DMS 273 (cell line): ENCODE measurements at regions not wholly inside any gene's neighbourhood (a gene's known extent, or its start where the extent isn't known, plus 50 kb on each side); places are given as distances from the start of the nearest gene placed in this dataset.

Experiments used
- DNase-seq: peaks from one replicate; lab custom pipeline; 2025; ENCODE audit not compliant: unreplicated experiment; lab: John Stamatoyannopoulos, UW

DNA sequence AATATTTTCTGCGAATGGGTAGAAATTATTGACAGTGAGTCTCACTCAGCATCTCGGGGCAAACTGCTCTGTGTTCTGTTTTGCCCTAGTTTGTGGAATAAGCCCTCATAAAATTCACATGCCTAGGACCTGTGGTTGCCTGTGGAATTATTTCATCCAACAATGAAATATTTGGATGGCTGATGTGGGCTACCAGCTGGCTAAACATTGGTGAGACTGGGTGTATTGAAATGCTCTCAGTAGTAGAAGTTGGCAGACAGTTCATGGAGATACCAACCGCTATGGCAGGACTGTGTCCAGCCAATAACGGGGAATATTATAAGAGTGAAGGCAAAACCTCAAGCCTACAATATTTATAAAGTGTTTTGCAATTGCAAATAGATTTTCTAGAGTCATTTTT, 344.1 kb upstream of the RPS23 start:
- no peak for DNase-seq

DNA sequence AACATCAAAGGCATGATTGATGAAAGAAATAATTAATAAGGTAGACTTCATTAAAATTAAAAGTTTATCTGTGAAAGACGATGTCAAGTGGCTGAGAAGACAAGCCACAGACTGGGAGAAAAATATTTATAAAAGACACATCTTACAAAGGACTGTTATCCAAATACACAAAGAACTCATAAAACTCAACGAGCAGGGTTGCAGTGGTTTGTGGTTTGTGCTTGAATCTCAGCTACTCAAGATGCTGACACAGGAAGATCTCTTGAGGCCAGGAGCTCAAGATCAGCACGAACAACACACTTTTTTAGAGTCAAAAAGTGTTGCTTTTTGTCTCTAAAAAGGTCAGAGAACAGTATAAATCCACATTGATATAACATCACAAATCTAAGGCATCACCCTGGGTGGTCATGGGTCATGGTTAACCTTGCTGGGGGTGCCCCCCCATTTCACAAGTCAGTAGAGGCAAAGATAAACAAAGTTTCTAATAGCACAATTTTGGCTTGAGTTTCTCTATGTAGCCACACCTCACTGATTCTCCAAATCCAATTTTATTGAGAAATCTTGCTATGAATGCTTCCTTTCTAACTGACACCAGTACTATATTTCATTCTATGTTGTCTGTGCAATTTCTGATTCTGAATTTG, 342.9 kb upstream of the RPS23 start:
- DNase-seq = no peak

DNA sequence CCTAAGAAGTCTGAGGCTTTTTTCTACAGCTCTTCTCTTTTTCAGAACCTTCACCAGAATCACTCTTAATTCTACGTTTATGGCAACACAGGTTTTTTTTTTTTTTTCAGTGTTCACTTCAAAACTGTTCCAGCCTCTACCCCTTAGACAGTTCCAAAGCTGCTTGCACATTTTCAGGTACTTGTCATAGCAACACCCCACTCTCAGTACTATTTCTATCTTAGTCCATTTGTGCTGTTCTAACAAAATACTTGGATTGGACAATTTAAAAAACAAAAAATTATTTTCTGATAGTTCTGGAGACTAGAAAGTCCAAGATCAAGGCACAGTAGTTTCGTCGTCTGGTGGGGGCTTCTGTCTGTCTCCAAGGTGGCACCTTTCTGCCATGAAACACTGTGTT, 340.9 kb upstream of the RPS23 start:
- no peak for DNase-seq

DNA sequence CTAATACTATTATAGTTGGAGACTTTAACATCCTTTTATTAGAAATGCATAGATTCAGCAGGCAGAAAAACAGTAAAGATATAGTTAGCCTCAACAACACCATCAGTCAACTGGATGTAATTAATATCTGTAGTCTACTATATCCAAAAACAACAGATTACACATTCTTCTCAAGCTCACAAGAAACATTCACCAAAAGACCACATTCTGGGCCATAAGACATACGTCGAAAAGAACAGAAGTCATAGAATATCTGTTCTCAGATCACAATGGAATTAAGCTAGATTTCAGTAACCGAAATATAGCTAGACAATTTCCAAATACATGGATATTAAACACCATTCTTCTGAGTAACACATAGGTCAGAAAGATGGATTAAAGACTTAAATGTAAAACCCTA, 336.6 kb upstream of the RPS23 start:
- no peak for DNase-seq

DNA sequence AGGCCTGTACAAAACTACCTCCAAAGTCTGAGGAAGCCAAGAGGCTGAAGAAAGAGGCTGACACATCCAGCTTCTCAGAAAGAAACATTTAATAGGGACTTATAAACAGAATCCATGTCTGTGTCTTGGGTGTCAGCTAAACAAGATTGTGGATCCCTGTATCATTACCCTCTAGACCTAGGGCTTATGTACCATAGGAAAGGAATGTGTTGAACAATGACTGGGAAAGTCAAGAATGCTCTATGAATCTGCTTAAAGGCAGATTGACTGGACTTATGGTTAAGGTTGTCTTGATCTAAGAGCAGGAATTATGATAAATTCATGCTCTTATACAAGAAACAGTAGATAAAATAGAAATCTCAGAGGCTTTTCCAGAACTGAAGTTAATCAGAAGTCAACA, 335.7 kb upstream of the RPS23 start:
- no peak for DNase-seq

DNA sequence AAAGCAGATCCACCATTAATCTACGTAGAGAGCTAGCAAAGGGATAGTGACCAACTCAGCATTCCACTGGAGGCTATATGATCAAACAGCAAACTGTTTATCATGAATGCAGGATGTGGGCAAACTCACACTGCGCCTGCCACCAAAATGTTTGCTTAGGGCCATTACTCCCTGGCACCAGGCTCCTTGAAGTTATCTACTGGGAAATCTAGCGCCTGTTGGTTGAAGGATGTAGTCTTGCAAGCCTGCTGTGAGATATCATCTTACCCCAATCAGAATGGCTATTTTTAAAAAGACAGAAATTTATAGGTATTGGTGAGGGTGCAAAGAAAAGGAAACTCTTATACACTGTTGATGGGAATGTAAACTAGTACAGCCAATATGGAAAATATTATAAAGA, 332.5 kb upstream of the RPS23 start:
- DNase-seq = no peak

DNA sequence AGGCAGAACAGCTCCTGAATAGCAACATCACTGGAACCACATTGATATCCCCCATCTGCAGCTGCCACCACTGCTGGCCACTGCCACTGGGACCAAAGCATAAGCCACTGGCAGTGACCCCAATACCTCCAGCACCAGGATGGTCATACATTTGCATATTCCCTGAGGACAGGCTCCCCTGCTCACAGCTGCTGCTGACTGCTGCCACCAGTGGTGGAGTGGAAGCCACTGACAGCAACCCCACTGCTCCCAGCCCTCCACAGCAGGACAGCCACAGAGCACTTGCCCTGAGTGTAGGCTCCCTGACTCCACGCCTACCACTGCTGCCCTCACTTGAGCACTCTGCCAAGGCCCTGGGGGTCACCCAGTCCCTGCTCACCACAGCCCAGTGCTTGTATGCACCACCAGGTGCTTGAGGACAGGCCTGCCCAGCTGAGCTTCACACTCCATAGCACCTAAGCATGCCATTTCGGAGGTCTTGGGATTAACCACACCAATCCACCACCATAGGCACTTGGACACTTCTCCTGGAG, 327.4 kb upstream of the RPS23 start:
- DNase-seq = no peak

DNA sequence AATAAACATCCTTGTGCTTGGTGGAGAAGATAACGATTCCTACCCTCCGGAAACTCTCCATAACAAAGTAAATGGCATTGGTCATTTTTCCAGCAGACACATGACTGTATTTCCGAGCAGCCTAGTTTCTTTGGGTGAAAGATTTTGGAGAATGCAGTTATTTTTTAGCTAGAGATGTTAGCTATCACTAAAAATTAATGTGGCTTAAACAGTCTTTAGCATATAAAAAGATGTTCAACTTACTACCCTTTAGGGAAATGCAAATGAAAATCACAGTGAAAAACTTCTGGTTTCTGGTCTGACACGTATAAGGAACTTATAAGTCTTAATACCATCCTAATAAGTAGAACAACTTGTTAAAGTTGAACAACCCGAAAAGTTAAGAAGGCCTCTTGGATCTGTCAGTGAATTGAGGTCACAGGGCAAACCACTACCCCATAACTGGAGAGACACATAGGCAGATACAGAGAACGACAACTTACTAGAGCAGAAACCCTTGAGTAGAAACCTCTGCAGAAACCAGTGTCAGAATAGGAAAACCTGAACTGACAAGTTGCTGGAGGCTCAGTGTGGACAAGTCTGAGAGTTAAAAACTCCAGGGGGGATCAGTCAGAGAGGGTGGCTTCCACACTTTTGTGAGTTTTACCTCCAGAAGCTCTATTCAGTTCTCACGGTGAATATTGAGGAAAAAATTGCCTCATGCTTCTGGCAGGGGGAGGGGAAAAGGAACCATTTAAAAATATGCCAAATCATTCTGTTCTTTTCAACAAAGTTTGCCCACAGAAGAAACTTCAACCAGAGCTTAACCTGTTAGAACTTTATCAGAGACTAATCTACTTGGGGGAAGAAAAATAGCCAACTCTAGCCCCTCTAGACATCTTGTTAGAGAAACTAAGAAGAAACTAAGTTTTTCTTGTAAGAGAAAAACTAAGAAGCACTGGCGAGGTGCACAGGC, 325.2 kb upstream of the RPS23 start:
- no peak for DNase-seq

DNA sequence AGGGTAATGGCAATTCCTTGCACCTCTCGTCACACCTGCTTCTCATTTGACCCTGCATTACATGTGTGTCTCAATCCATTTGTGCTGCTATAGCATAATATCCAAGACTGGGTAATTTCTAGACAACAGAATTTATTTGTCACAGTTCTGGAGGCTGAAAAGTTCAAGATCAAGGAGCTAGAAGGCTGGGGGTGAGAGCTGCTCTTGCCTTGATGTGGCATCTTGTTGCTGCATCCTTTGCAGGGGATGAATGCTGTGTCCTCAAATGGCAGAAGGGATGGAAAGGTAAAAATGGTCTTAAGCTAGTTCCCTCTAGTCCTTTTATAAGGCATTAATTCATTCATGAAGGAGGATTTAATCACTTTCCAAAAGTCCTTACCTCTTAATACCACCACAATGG, 323.7 kb upstream of the RPS23 start:
- no peak for DNase-seq

DNA sequence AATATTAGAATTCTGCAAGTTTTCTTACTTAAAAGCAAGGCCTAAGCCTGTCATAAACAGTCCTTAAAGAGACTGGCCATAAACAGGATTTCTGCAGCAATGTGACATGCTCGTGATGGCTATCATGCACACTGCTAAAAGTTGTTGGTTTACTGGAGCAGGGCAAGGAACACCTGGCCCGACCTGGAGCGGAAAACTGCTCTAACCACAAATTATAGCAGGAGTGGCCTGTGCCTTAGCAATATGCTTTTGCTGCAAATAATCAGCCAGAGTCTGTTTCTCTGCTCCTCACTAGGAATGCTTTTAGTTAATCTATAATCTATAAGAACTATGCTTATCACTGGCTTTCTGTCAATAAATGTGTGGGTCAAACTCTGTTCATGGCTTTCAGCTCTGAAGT, 322.9 kb upstream of the RPS23 start:
- no peak for DNase-seq

DNA sequence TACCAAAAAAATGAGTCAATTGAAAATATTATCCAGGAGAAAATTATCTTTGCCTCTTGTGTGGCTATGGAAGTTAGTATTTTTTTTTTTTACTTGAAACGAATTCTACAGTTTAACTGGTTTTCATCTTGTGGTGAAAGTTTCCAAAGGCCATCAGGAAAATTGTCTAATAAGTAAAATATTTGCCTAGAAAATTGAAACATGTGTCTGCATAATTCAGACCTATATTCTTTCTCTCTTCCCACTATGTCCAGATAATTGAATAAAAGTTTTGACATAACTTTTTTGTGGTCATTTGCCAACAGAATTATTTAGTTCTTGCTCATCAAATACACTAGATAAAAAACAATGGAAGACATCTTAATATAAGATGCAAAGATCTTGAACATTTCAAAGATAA, 321.5 kb upstream of the RPS23 start:
- DNase-seq = no peak

DNA sequence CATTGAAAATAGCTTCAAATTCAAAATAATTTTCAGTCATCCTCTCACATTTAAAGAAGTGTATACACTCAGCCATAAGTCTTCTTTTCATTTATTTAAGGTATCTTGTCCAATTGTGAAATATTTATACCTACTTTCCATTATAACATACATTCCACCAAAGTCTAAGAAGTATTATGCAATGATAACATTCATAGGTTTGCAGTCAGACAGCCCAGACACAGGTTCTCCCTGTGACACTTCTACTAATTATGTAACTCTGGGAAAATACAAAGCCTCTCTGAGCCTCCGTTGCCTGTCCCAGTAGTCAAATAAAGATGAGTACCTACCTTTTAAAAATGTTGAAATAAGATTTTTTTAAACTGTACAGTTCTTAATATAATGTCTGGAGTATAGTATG, 320.9 kb upstream of the RPS23 start:
- DNase-seq = no peak

DNA sequence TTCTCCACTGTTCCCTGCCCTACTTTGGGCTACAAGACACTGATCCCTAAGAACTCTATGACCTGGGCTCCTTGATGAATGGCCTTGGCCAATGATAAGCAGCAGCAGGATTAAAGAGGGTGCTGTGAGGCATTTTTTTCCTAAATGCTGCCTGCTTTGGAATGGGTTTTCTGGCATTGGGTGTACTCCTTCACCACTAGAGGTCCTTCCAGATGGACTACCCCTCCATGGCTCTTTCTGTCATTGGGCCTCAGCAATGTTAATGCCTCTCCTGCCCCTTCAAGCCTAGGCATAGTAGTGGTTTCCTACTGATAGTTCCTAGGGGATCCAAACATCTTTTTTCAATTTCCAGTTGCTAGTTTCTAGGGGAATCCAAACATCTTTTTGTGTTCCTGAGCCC, 319.3 kb upstream of the RPS23 start:
- peak; percentile 10 for DNase-seq

DNA sequence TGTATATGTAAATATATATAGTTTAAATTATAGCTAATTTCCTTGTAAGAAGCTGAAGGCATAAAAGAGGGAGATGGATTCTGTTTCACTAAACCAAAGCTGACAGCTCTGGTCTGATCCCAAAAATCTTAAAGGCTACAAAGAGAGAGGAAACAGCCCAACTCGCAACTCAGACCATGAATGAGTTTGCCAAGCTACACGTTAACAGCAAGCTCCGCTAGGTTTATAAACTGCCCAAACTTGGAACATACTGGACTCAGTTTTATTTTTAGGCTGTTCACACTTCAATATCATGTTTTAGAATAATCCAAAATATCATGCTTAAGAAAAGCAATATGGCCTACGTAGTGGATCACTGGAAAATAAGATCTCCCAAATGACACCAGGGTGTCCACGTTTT, 318.3 kb upstream of the RPS23 start:
- DNase-seq = no peak

DNA sequence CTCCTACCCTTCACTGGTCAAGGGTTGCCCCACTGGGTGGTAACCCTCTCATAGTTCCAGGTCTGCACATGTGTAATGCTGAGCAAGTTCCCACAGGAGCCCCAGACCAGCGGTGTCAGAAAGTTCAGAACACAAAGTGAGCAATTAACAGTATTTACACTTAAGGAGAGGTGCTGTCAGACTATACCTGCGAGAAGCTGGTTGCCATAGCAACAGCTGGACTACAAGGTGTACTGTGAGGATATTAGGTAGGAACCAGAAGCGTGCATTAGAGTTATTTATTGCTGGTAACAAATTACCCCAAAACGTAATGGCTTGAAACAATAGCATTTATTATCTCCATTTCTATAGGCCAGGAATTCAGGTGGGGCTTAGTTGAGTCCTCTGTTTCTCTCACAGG, 317.0 kb upstream of the RPS23 start:
- DNase-seq = no peak

DNA sequence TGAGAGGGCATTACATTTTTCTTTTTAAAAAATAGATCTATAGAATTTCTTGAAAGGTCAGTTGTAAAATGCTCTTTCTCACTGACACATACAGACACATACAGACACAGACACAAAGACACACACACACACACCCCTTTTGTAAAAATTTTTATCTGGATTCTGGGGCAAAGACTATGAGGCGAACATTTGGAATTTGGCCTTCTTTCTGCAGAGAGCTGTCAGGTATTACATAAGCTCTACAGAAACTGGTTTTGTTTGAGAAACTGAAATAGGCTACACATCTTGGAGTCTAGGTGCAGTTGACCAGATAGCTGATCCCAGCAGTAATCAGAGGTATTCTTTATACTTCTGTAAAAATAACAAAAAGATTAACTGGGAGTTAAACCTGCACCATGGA, 315.9 kb upstream of the RPS23 start:
- no peak for DNase-seq

DNA sequence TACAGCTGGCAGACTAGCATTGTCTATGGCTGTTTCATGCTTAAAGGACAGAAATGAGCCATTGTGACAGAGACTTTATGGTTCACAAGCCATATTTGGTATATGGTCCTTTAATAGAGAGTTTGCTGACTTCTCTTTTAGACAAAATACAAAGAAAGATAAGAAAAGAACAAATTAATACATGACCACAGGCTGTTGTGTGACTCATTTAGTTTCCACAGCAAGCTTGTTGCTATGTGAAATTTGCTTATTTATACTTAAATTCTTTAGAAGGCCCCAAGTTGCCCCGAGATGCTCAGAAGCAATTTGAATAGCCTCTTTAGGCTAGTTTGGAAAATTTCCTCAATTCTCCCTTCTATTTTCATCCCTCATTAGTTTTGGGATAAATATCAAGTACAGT, 315.3 kb upstream of the RPS23 start:
- DNase-seq = no peak

DNA sequence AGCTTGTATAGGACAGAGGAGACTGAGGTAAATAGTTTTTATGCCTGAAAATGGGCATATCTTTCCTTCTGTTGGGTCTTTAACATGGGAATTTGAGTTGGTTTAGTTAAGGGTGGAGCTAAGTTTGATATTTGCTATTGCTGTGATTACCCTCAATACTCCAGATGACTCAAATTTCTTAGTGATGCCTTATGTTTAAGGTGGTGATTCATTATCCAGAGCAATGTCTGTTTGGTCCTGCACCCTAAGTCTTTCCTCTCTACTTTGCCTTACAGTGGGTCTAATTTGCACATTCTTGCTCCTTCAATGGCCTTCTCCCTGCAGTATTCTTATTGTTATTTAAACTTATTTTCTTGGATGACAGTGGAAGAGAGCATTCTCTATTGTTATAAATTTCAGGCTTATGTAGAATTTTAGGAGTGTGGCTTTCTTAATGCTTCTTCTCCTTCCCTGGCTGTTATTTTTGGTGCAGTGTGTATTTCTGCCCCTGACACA, 312.9 kb upstream of the RPS23 start:
- DNase-seq = no peak

DNA sequence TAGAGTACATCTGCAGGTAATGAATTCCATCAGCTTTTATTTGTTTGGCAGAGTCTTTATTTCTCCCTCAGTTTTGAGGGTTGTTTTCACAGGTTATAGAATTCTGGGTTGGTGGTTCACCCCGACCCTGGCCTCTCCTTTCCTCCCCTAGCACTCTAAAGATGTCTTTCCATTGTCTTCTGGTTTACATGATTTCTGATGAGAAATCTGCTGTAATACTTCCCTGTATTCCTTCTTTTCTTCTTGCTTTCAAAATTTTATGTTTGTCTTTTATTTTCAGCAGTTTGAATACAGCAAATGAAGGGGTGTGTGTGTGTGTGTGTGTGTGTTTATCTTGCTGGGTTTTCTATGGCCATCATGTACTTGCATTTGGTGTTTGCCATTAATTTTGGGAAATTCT, 312.0 kb upstream of the RPS23 start:
- DNase-seq = no peak

DNA sequence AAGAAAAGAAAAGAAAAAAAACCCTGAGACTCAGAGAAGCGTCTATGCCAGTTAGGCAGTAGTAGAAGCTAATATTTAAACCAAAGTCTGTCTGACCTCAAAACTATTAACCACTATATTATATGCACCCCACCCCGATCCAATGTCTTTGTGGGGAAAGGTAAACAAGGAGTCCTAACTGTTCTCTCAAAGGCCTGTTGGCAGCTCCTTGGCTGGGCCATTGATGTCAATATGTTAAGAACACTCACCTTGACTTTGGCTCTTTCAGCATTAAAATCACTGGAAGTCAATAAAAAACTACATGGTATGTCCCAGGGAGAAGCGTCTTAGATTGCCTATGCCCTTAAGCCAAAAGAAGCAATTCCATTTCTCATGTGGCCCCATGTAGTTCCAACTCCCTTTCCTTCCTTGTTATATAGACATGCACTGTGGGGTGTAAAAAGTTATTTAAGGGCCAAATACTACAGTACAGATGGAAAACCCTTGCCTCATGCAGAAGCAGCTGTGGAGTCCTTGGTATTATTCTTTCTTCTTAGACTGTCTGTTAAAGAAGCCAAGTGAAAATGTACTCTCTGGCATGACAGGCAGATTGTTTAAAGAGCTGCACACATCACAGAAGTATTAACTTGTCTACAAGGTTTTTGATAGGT, 308.6 kb upstream of the RPS23 start:
- DNase-seq = no peak

DNA sequence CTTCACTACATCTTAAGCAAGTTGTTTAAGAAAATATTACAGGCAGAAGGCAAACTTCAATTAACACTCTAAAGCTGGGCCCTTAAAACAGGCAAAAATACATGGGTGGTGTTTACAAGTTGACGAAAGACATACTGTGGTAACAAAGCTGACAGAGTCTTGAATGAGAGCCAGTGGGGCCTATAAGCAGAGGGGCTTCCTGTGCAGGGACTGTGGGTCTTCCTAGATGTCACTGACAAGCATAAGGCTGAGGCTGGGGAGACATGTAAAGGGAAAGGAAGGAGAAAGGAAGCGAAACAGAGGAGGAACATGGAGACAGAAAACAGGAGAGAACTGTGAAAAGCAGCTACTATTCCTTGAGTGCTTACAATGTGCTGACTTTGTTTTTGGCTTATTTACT, 308.0 kb upstream of the RPS23 start:
- DNase-seq = no peak

DNA sequence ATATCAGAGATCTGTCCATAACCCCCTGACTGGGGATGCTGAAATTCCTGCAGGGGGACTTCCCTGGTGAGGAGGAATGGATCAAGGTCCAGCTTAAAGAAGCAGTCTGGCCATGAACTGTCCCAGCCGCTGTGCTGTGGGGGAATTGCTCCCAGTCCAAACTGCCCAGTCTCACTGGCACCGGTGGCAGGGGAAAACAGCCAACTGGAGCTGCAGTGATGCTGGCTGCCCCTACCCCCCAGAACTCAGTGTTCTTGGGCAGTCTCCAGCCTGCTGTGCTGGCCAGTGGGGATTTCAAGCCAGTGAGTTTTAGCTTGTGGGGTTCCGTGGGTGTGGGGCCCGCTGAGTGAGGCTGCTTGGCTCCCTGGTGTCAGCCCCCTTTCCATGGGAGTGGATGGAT, 306.5 kb upstream of the RPS23 start:
- DNase-seq = no peak
